ENCODE measurements at regions not wholly inside any gene's neighbourhood (a gene's known extent, or its start where the extent isn't known, plus 50 kb on each side); places are given as distances from the start of the nearest gene placed in this dataset.

DNA sequence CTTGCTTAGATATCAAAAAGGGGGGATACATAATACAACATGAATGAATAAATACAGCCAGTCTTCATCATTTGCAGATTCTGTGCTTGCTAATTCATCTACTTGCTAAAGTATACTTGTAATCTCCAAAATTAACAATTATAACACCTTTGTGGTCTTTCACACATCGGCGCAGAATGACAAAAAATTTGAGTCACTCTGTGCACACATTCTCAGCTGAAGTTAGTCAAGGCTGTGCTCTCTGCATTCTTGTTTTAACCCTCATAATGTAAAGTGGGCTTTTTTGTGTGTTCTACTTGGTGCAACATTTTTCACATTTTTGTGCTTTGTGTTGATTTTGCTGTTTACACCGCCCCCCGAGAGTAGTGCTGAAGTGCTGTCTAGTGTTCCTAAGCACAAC lies 65.8 kb upstream of the GPRIN3 start (continued):
- TF ChIP-seq, protein P1, sequence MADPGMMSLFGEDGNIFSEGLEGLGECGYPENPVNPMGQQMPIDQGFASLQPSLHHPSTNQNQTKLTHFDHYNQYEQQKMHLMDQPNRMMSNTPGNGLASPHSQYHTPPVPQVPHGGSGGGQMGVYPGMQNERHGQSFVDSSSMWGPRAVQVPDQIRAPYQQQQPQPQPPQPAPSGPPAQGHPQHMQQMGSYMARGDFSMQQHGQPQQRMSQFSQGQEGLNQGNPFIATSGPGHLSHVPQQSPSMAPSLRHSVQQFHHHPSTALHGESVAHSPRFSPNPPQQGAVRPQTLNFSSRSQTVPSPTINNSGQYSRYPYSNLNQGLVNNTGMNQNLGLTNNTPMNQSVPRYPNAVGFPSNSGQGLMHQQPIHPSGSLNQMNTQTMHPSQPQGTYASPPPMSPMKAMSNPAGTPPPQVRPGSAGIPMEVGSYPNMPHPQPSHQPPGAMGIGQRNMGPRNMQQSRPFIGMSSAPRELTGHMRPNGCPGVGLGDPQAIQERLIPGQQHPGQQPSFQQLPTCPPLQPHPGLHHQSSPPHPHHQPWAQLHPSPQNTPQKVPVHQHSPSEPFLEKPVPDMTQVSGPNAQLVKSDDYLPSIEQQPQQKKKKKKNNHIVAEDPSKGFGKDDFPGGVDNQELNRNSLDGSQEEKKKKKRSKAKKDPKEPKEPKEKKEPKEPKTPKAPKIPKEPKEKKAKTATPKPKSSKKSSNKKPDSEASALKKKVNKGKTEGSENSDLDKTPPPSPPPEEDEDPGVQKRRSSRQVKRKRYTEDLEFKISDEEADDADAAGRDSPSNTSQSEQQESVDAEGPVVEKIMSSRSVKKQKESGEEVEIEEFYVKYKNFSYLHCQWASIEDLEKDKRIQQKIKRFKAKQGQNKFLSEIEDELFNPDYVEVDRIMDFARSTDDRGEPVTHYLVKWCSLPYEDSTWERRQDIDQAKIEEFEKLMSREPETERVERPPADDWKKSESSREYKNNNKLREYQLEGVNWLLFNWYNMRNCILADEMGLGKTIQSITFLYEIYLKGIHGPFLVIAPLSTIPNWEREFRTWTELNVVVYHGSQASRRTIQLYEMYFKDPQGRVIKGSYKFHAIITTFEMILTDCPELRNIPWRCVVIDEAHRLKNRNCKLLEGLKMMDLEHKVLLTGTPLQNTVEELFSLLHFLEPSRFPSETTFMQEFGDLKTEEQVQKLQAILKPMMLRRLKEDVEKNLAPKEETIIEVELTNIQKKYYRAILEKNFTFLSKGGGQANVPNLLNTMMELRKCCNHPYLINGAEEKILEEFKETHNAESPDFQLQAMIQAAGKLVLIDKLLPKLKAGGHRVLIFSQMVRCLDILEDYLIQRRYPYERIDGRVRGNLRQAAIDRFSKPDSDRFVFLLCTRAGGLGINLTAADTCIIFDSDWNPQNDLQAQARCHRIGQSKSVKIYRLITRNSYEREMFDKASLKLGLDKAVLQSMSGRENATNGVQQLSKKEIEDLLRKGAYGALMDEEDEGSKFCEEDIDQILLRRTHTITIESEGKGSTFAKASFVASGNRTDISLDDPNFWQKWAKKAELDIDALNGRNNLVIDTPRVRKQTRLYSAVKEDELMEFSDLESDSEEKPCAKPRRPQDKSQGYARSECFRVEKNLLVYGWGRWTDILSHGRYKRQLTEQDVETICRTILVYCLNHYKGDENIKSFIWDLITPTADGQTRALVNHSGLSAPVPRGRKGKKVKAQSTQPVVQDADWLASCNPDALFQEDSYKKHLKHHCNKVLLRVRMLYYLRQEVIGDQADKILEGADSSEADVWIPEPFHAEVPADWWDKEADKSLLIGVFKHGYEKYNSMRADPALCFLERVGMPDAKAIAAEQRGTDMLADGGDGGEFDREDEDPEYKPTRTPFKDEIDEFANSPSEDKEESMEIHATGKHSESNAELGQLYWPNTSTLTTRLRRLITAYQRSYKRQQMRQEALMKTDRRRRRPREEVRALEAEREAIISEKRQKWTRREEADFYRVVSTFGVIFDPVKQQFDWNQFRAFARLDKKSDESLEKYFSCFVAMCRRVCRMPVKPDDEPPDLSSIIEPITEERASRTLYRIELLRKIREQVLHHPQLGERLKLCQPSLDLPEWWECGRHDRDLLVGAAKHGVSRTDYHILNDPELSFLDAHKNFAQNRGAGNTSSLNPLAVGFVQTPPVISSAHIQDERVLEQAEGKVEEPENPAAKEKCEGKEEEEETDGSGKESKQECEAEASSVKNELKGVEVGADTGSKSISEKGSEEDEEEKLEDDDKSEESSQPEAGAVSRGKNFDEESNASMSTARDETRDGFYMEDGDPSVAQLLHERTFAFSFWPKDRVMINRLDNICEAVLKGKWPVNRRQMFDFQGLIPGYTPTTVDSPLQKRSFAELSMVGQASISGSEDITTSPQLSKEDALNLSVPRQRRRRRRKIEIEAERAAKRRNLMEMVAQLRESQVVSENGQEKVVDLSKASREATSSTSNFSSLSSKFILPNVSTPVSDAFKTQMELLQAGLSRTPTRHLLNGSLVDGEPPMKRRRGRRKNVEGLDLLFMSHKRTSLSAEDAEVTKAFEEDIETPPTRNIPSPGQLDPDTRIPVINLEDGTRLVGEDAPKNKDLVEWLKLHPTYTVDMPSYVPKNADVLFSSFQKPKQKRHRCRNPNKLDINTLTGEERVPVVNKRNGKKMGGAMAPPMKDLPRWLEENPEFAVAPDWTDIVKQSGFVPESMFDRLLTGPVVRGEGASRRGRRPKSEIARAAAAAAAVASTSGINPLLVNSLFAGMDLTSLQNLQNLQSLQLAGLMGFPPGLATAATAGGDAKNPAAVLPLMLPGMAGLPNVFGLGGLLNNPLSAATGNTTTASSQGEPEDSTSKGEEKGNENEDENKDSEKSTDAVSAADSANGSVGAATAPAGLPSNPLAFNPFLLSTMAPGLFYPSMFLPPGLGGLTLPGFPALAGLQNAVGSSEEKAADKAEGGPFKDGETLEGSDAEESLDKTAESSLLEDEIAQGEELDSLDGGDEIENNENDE (IDR thresholded peaks at IDR 0.05; ENCODE audit: low read depth, low read length): no peak
- TF ChIP-seq, protein P2, sequence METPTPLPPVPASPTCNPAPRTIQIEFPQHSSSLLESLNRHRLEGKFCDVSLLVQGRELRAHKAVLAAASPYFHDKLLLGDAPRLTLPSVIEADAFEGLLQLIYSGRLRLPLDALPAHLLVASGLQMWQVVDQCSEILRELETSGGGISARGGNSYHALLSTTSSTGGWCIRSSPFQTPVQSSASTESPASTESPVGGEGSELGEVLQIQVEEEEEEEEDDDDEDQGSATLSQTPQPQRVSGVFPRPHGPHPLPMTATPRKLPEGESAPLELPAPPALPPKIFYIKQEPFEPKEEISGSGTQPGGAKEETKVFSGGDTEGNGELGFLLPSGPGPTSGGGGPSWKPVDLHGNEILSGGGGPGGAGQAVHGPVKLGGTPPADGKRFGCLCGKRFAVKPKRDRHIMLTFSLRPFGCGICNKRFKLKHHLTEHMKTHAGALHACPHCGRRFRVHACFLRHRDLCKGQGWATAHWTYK (CRISPR knock-in tag; IDR thresholded peaks at IDR 0.05): no peak
- TF ChIP-seq, protein P3, sequence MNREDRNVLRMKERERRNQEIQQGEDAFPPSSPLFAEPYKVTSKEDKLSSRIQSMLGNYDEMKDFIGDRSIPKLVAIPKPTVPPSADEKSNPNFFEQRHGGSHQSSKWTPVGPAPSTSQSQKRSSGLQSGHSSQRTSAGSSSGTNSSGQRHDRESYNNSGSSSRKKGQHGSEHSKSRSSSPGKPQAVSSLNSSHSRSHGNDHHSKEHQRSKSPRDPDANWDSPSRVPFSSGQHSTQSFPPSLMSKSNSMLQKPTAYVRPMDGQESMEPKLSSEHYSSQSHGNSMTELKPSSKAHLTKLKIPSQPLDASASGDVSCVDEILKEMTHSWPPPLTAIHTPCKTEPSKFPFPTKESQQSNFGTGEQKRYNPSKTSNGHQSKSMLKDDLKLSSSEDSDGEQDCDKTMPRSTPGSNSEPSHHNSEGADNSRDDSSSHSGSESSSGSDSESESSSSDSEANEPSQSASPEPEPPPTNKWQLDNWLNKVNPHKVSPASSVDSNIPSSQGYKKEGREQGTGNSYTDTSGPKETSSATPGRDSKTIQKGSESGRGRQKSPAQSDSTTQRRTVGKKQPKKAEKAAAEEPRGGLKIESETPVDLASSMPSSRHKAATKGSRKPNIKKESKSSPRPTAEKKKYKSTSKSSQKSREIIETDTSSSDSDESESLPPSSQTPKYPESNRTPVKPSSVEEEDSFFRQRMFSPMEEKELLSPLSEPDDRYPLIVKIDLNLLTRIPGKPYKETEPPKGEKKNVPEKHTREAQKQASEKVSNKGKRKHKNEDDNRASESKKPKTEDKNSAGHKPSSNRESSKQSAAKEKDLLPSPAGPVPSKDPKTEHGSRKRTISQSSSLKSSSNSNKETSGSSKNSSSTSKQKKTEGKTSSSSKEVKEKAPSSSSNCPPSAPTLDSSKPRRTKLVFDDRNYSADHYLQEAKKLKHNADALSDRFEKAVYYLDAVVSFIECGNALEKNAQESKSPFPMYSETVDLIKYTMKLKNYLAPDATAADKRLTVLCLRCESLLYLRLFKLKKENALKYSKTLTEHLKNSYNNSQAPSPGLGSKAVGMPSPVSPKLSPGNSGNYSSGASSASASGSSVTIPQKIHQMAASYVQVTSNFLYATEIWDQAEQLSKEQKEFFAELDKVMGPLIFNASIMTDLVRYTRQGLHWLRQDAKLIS (CRISPR knock-in tag; IDR thresholded peaks at IDR 0.05): no peak
- TF ChIP-seq ZNF174 (CRISPR knock-in tag; IDR thresholded peaks at IDR 0.05) (no peak), RHOXF2B (CRISPR knock-in tag; conservative IDR thresholded peaks at IDR 0.05) (no peak), ZNF134 (CRISPR knock-in tag; conservative IDR thresholded peaks at IDR 0.05) (no peak)
- TF ChIP-seq, protein P4, sequence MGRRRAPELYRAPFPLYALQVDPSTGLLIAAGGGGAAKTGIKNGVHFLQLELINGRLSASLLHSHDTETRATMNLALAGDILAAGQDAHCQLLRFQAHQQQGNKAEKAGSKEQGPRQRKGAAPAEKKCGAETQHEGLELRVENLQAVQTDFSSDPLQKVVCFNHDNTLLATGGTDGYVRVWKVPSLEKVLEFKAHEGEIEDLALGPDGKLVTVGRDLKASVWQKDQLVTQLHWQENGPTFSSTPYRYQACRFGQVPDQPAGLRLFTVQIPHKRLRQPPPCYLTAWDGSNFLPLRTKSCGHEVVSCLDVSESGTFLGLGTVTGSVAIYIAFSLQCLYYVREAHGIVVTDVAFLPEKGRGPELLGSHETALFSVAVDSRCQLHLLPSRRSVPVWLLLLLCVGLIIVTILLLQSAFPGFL (CRISPR knock-in tag; IDR thresholded peaks at IDR 0.05): no peak
